WTC11 (cell line): ENCODE measurements at regions not wholly inside any gene's neighbourhood (a gene's known extent, or its start where the extent isn't known, plus 50 kb on each side); places are given as distances from the start of the nearest gene placed in this dataset.

Experiments used
- ATF1 ChIP-seq: sonication (generic); formaldehyde crosslinking; IDR thresholded peaks from 2 replicates; pipeline ENCODE4 v1.8.1; 2023; ENCODE audit warnings: mild to moderate bottlenecking, moderate library complexity, missing genetic modification reagents
- CDX4 ChIP-seq: fragments of 250-450 bp; sonication (Bioruptor Pico); IDR thresholded peaks from 2 replicates; pipeline ENCODE4 v1.9.0; 2021; ENCODE audit warnings: moderate library complexity, mild to moderate bottlenecking, inconsistent platforms, borderline replicate concordance
- CTCF ChIP-seq: fragments of 200-600 bp; IDR thresholded peaks from 2 replicates; pipeline ENCODE4 v1.8.0; 2022; ENCODE audit warnings: antibody characterized with exemption
- ESRRA ChIP-seq: sonication (generic); formaldehyde crosslinking; IDR thresholded peaks from 2 replicates; pipeline ENCODE4 v1.8.1; 2022; ENCODE audit warnings: mild to moderate bottlenecking, missing genetic modification reagents, borderline replicate concordance
- MAX ChIP-seq: sonication (generic); formaldehyde crosslinking; IDR thresholded peaks from 2 replicates; pipeline ENCODE4 v1.8.0; 2022; ENCODE audit warnings: mild to moderate bottlenecking, missing genetic modification reagents
- NFE2L1 ChIP-seq: sonication (generic); formaldehyde crosslinking; IDR thresholded peaks from 2 replicates; pipeline ENCODE4 v1.8.1; 2023; ENCODE audit warnings: missing genetic modification reagents
- NFYB ChIP-seq: sonication (generic); formaldehyde crosslinking; conservative IDR thresholded peaks from 2 replicates; pipeline ENCODE4 v1.8.0; 2022; ENCODE audit warnings: low read depth, missing genetic modification reagents
- STAT6 ChIP-seq: sonication (generic); formaldehyde crosslinking; conservative IDR thresholded peaks from 2 replicates; pipeline ENCODE4 v1.8.1; 2023; ENCODE audit warnings: mild to moderate bottlenecking, low read depth, missing genetic modification reagents, moderate library complexity
- USF1 ChIP-seq: sonication (generic); formaldehyde crosslinking; IDR thresholded peaks from 2 replicates; pipeline ENCODE4 v1.8.0; 2022; ENCODE audit warnings: mild to moderate bottlenecking, missing genetic modification reagents
- ZMAT4 ChIP-seq: fragments of 250-450 bp; sonication (Bioruptor Pico); IDR thresholded peaks from 2 replicates; pipeline ENCODE4 v1.9.0; 2021; ENCODE audit warnings: mild to moderate bottlenecking
- ZNF512 ChIP-seq: sonication (generic); formaldehyde crosslinking; IDR thresholded peaks from 2 replicates; pipeline ENCODE4 v1.8.1; 2022; ENCODE audit warnings: missing genetic modification reagents, borderline replicate concordance

GRCh38 chr3:66717806-66718205, 217.0 kb upstream of the LRIG1 start:
- TF ChIP-seq NFYB (CRISPR knock-in tag), result no peak
- no peak for TF ChIP-seq ZNF512
- no peak for TF ChIP-seq ZMAT4
- no peak for TF ChIP-seq ESRRA (CRISPR knock-in tag)
- TF ChIP-seq NFE2L1, result no peak
- TF ChIP-seq USF1 (CRISPR knock-in tag), result no peak
- TF ChIP-seq STAT6 (CRISPR knock-in tag), result no peak
- TF ChIP-seq ATF1 (CRISPR knock-in tag), result no peak
- no peak for TF ChIP-seq MAX (CRISPR knock-in tag)
- no peak for TF ChIP-seq CTCF
- no peak for TF ChIP-seq CDX4 (CRISPR knock-in tag)
